Left ventricle myocardium inferior (tissue), 1 donor: ENCODE measurements at regions not wholly inside any gene's neighbourhood (a gene's known extent, or its start where the extent isn't known, plus 50 kb on each side); places are given as distances from the start of the nearest gene placed in this dataset.

Source experiments
- DNase-seq: peaks from one replicate; pipeline ENCODE4 v3.0.0-alpha.2; 2020
- H3K27ac ChIP-seq: fragments of 200-600 bp; replicated peaks from 2 replicates; pipeline ENCODE4 v1.8.0; 2021
- H3K27me3 ChIP-seq: fragments of 200-600 bp; 2 replicates; pipeline ENCODE4 v1.8.0; 2021; ENCODE audit warnings: low read depth
- H3K36me3 ChIP-seq: fragments of 200-600 bp; 2 replicates; pipeline ENCODE4 v1.8.0; 2021
- H3K4me1 ChIP-seq: fragments of 200-600 bp; 2 replicates; pipeline ENCODE4 v1.8.0; 2021
- H3K4me3 ChIP-seq: fragments of 200-600 bp; 2 replicates; pipeline ENCODE4 v1.8.0; 2021; ENCODE audit warnings: mild to moderate bottlenecking, moderate library complexity
- H3K9me3 ChIP-seq: fragments of 200-600 bp; replicated peaks from 2 replicates; pipeline ENCODE4 v1.8.0; 2021
- intact Hi-C: fragments of 100-400 bp; cut with micrococcal nuclease; formaldehyde crosslinking; loops from one replicate; pipeline ENCODE4 v1.11.0; 2022
- TF ChIP-seq, protein P1 (sequence below): fragments of 200-600 bp; IDR thresholded peaks from 2 replicates; pipeline ENCODE4 v1.8.0; 2021; ENCODE audit warnings: antibody characterized with exemption, mild to moderate bottlenecking, borderline replicate concordance
- donor health status: DM: no; HTN: yes; CAD: no; lungs with severe emphysema.

- Histone ChIP-seq H3K4me3 (no peak overlapping the region), H3K27me3 (no peaks in the 10 kb centered on the region), H3K4me1 (peaks cover 25% of the 10 kb centered on the region), H3K27ac (no peak overlapping the region), H3K36me3 (no peaks in the 10 kb centered on the region), H3K9me3 (no peaks in the 10 kb centered on the region)
- intact Hi-C loops, result no loop called here
- DNase-seq, result no peak
- TF ChIP-seq, protein P1, sequence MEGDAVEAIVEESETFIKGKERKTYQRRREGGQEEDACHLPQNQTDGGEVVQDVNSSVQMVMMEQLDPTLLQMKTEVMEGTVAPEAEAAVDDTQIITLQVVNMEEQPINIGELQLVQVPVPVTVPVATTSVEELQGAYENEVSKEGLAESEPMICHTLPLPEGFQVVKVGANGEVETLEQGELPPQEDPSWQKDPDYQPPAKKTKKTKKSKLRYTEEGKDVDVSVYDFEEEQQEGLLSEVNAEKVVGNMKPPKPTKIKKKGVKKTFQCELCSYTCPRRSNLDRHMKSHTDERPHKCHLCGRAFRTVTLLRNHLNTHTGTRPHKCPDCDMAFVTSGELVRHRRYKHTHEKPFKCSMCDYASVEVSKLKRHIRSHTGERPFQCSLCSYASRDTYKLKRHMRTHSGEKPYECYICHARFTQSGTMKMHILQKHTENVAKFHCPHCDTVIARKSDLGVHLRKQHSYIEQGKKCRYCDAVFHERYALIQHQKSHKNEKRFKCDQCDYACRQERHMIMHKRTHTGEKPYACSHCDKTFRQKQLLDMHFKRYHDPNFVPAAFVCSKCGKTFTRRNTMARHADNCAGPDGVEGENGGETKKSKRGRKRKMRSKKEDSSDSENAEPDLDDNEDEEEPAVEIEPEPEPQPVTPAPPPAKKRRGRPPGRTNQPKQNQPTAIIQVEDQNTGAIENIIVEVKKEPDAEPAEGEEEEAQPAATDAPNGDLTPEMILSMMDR, result no peak
Observed at GRCh38 chr4:26020881-26021280, 106.9 kb downstream of the SMIM20 start.

DNA sequence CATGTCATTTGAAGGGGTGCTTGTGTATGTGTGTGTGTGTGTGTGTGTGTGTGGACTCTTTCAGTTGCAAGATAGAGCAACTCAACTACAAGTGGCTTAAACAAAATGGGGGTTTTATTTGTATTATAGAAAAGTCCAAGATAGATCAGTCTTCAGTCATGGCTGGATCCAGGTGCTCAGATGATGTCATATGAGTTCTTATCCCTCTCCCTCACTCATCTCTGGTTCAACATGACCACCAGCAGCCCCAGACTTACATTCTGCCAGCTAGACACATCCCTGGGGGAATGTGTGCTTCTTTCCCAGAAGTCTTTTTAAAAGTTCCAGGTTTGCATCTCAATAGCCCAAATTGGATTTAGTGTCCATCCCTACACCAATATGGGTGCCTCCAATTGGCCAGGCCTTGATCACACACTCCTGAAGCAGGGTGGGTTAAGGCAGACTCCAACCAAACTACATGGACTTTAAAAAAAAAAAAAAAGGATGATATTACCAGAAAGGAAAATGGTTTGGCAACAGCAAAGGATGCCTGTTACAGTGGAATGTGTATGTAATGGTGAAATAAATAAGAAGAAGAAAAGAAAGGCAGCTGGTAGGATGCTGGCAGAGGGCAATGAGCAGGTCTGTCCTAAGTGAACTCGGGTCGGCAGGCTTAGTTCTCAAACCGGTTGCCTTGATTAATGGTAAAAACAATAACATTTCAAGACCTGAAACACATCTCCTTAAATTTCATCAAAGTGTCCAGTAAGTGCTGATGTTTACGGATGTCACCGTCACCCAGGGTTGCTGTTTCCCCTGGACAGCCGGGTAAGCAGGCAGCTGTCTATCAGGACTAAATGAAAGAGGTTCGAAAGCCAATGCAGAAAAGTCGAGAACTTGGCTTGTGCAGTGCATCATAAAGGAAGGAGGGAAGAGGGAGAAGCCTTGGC lies 107.7 kb downstream of the SMIM20 start:
- DNase-seq, result no peak

GRCh38 chr4:26022346-26023202 lies 108.6 kb downstream of the SMIM20 start:
- TF ChIP-seq, protein P1, result no peak
- Histone ChIP-seq H3K27me3 (no peaks in the 10 kb centered on the region), H3K27ac (peak overlapping the region; percentile 10), H3K36me3 (no peaks in the 10 kb centered on the region), H3K4me1 (peaks cover 23% of the 10 kb centered on the region), H3K4me3 (no peak overlapping the region), H3K9me3 (no peaks in the 10 kb centered on the region)
- intact Hi-C loops, result no loop called here
- no peak for DNase-seq

More for the DNA sequence above, 107.7 kb downstream of the SMIM20 start:
- Histone ChIP-seq H3K27me3 (no peaks in the 10 kb centered on the region), H3K9me3 (no peaks in the 10 kb centered on the region), H3K27ac (peak overlapping the region; percentile 10), H3K4me1 (peaks cover 23% of the 10 kb centered on the region), H3K4me3 (no peak overlapping the region), H3K36me3 (no peaks in the 10 kb centered on the region)
- TF ChIP-seq, protein P1, result no peak
- intact Hi-C loops, result no loop called here

DNA sequence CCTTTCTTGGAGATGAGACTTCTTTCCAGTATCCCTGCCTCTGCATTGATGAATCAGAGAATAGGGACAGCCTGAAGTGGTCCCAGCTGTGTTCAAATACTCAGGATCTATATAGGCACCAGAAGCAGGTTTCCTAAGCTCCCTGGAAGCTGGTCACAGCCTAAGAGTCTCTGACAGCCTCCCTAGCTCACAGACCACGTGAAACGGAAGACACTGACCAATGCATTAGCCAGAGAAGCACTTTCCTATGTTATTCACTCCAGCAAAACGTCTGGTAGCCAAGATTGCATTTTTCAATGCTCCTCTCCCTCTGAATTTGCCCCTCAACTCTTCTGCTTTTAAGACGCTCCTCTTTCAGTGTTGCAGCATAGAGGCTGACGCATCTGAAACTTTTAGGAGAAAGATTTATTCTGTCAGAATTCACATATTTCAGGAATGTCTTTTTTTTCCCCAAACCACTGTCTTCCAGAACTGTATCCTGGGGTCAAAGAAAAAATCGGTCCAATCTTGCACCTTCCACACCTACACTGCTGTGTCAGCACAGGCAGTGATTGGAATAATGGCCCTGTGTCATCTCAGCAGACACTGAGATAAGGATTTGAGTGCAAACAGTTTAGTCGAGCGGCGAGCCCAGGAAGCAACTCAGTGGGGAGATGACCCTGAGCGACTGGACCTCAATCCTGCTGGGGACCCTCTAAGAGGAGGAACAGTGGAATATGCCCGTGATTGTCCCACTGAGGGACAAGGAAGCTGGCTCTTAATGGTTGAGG lies 109.4 kb downstream of the SMIM20 start:
- Histone ChIP-seq H3K4me1 (peaks cover 23% of the 10 kb centered on the region), H3K9me3 (no peaks in the 10 kb centered on the region), H3K36me3 (no peaks in the 10 kb centered on the region), H3K4me3 (no peak overlapping the region), H3K27me3 (no peaks in the 10 kb centered on the region), H3K27ac (no peak overlapping the region)
- intact Hi-C loops, result no loop called here
- DNase-seq, result no peak
- TF ChIP-seq, protein P1, result no peak

DNA sequence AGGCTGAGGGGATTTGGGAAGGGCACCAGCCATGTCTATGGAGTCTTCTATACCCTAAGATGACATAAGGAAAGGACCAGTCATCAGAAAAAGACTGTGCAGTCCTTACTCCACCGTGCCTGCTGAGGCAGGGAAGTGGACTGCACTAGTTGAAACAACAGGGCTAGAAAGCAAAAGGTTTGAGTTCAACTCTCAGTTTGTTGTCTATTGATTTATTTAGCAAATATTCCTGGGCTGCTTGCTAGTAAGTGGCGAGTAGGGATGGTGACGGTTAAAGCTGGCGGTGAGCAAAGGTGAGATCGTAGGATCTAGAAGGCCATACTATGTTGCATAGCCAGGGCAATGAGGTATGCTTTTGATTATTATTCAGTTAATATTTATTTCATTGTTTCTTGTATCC lies 110.1 kb downstream of the SMIM20 start:
- DNase-seq, result no peak
- TF ChIP-seq, protein P1, result no peak
- Histone ChIP-seq H3K4me1 (peaks cover 29% of the 10 kb centered on the region), H3K9me3 (no peaks in the 10 kb centered on the region), H3K36me3 (no peaks in the 10 kb centered on the region), H3K27me3 (peaks cover 6% of the 10 kb centered on the region), H3K27ac (no peak overlapping the region), H3K4me3 (no peak overlapping the region)
- intact Hi-C loops, result no loop called here
